Mucosa of rectum (tissue), 2 donors: ENCODE measurements at regions not wholly inside any gene's neighbourhood (a gene's known extent, or its start where the extent isn't known, plus 50 kb on each side); places are given as distances from the start of the nearest gene placed in this dataset.
A peak's percentile ranks its signal among the peaks of the same experiment; 100 is the strongest.

Experiments used
- H3K27ac ChIP-seq, 2 donors: one replicate each; pipeline ENCODE4 v1.7.0; 2013; ENCODE audit warnings: inconsistent platforms in 2 of 2, low read depth in 2 of 2, low read length in 2 of 2
- H3K27me3 ChIP-seq, 2 donors: one replicate each; pipeline ENCODE4 v1.7.0; 2013; ENCODE audit warnings: low read length in 2 of 2; ENCODE audit not compliant: control insufficient read depth in 2 of 2, insufficient read depth in 2 of 2
- H3K36me3 ChIP-seq, 2 donors: one replicate each; pipeline ENCODE4 v1.7.0; 2013; ENCODE audit warnings: low read length in 2 of 2; ENCODE audit not compliant: control insufficient read depth in 2 of 2, insufficient read depth in 2 of 2
- H3K4me1 ChIP-seq, 2 donors: one replicate each; pipeline ENCODE4 v1.7.0; 2013; ENCODE audit warnings: low read length in 2 of 2, mild to moderate bottlenecking in 1 of 2; ENCODE audit not compliant: control insufficient read depth in 2 of 2, insufficient read depth in 2 of 2
- H3K4me3 ChIP-seq, 2 donors: one replicate each; pipeline ENCODE4 v1.7.0; 2013; ENCODE audit warnings: low read length in 2 of 2
- H3K9ac ChIP-seq, 2 donors: one replicate each; pipeline ENCODE4 v1.7.0; 2013; ENCODE audit warnings: low read length in 2 of 2, low read depth in 1 of 2, mild to moderate bottlenecking in 1 of 2
- H3K9me3 ChIP-seq, 2 donors: one replicate each; pipeline ENCODE4 v1.7.0; 2013; ENCODE audit warnings: low read length in 2 of 2; ENCODE audit not compliant: control insufficient read depth in 2 of 2
- donor health status: healthy.
- donor health status: Normal muscosa, but diverticular disease.

DNA sequence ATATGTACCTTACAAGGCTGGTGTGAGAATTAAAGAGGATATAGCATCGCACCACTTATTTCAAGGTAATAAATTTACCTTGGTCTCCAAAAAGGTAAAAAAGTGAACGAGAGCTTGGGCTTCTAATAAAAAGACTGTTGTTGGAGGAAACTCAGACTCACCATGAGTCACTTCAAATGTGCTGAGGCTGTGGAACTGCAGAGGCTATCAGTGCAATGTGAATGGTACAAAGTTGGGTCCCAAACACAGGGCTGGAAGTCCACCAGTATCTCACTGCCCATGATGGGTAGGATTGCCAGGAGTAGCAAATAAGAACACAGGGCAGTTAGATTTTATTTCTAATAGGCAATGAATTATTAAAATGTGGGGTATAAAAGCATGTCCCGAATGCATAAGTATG lies 200.6 kb downstream of the MAFB start:
- Histone ChIP-seq H3K4me3 (no peak overlapping the region), H3K9me3 (no peaks in the 10 kb centered on the region), H3K4me1 (no peaks in the 10 kb centered on the region), H3K27me3 (no peaks in the 10 kb centered on the region), H3K9ac (no peak overlapping the region), H3K36me3 (no peaks in the 10 kb centered on the region), H3K27ac (no peak overlapping the region)

DNA sequence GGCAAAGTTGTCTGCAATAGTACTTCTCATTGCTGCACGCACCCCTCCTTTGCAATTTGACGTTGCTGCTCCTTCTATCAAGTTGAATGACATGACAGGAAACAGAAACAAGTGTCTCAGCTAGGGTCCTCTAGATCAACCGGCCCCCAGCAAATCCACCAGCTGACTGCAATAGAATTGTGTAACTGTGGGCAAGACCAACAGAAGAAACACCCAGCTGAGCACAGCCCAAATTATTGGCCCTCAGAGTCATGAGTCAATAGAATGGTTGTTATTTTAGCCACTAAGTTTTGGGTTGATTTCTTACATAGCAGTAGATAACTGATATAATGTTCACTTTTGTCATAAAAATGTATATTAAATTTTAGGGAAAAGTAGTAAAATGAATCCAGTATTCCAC lies 202.7 kb downstream of the MAFB start:
- H3K4me1 ChIP-seq, result no peaks in the 10 kb centered on the region
- H3K36me3 ChIP-seq, result no peaks in the 10 kb centered on the region
- H3K9me3 ChIP-seq, result no peaks in the 10 kb centered on the region
- H3K27ac ChIP-seq, result no peak overlapping the region
- H3K27me3 ChIP-seq, result no peaks in the 10 kb centered on the region
- no peak overlapping the region for H3K9ac ChIP-seq
- no peak overlapping the region for H3K4me3 ChIP-seq

DNA sequence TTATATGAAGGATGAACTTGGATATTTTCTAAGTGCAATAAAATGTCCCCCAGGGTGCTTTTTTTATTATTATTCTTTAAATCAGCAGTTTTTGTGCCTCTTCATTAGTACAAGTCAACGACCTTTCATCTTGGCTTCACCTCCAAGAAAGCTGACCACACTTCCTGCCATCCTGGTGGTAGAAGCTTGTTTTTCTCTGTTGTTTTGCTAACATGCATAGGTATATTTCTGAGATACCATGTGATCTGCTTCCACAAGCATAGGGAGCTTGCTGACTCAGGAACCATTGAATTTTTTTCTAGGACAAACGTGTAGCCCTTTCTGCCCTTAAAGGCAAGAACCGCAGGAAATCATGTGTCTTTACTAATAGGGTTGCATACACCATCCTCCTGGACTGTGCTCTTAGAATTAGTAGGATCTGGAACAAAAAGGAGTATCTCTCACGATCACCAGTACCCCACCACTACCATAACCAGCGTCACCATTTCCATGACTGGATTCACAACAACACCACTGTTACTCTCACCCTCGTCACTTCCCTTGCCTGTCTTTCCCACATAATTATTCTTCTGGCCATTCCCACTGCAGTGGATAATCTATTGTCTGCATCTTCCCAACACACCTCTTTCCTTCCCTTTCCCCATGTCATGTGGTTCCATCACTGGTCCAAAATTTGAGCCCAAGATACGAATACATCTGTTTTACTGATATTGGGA lies 207.1 kb downstream of the MAFB start:
- Histone ChIP-seq H3K4me3 (no peak overlapping the region), H3K27me3 (no peaks in the 10 kb centered on the region), H3K9me3 (no peaks in the 10 kb centered on the region), H3K4me1 (no peaks in the 10 kb centered on the region), H3K9ac (no peak overlapping the region), H3K36me3 (no peaks in the 10 kb centered on the region), H3K27ac (no peak overlapping the region)

DNA sequence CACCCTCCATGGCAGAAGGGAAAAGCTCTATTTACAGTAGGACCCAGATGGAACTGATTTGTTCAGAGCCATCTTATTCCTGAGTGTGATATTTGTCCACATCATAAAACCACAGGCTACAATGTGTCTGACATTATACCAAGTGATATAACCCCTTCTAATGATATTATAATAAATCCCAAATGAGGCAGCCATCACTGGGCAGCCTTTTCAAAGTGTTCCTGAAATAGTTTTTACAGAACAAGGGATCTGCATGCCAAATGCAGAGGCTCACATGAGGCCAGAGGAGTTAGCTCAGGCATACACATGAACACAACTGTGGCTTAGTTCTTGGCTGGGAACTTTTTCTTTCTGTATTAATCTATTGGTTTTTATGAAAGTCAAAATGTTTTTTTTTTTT lies 207.7 kb downstream of the MAFB start:
- H3K27ac ChIP-seq, result no peak overlapping the region
- H3K9me3 ChIP-seq, result no peaks in the 10 kb centered on the region
- H3K4me3 ChIP-seq, result no peak overlapping the region
- H3K36me3 ChIP-seq, result no peaks in the 10 kb centered on the region
- H3K9ac ChIP-seq, result no peak overlapping the region
- H3K4me1 ChIP-seq, result no peaks in the 10 kb centered on the region
- H3K27me3 ChIP-seq, result no peaks in the 10 kb centered on the region

DNA sequence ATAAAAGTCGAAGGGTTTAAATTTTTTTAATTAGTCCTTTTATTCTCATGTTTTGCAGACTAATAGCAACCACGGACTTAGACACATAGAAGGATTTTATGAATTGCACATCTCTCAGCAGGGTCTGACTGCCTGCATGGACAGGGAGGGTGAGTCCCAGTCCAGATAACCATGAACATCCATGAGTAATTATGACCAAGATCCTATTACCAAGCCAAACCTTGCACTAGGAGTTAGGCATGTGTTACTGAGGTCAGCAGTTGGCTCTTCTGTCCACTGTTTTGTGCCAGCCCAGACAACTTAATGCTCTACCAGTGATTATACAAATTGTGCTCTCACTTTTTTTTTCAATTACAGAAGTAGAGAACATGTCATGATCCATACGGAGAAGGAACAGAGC lies 211.2 kb downstream of the MAFB start:
- Histone ChIP-seq H3K9me3 (no peaks in the 10 kb centered on the region), H3K27me3 (no peaks in the 10 kb centered on the region), H3K36me3 (no peaks in the 10 kb centered on the region), H3K27ac (no peak overlapping the region), H3K4me3 (no peak overlapping the region), H3K4me1 (no peaks in the 10 kb centered on the region), H3K9ac (no peak overlapping the region)

DNA sequence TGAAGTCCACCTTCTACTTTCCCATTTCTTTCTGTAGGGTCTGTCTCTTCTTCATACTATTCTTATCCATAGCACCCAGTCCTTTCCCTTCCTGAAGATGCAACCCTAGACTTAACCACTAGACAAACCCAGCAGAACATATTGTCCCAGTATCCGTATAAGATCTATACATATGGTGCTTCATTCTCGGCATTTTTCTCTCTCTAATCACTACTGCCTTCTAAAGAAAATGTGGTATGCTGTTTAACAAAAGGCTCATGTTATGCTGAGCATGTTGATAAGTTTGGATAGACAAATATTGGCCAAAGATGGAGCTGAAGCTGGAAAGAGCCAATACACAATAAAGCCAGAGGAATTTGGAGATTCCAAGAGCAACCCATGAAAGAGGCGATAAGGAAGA lies 212.6 kb downstream of the MAFB start:
- Histone ChIP-seq H3K36me3 (no peaks in the 10 kb centered on the region), H3K4me1 (no peaks in the 10 kb centered on the region), H3K9ac (no peak overlapping the region), H3K9me3 (no peaks in the 10 kb centered on the region), H3K27ac (no peak overlapping the region), H3K4me3 (no peak overlapping the region), H3K27me3 (no peaks in the 10 kb centered on the region)

DNA sequence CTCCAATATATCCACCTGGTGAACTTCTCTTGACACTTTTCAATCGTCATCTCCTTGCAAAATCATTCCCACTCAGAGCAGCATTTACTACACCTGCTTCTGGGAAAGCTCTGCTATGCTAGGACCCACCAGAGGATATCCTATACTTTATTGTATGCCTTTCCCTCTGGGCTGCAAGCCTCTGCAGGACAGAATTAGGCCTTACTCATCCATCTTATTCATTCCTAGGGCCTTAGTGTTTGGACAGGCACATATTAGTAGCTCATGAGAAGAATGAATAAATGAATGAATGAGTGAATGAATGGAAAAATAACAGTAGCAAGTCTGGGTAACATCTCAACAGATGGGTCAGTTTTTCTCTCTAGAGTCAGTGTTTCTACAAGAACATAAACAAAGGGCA lies 216.1 kb downstream of the MAFB start:
- Histone ChIP-seq H3K9ac (no peak overlapping the region), H3K27ac (no peak overlapping the region), H3K4me3 (no peak overlapping the region), H3K36me3 (no peaks in the 10 kb centered on the region), H3K9me3 (no peaks in the 10 kb centered on the region), H3K4me1 (peaks cover 0 to 3% of the 10 kb centered on the region in 2 donors), H3K27me3 (no peaks in the 10 kb centered on the region)

DNA sequence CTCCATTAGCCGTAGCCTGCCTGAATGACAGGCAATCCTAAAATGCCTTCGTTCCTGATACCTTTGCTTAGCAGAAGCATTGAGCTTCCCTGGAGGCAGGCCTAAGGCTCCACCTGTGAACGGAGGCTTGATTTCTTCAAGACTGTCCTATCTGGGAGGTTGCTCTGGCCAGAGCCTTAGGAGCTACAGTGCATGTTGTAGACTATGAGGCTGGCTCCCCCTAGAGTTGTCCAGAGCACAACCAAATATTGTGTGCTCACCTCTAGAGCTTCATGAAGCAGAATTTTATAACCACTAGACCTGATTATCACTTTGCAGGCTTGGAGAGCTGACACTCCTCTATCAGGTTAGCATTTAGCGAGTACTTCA lies 217.8 kb downstream of the MAFB start:
- Histone ChIP-seq H3K4me3 (no peak overlapping the region), H3K36me3 (no peaks in the 10 kb centered on the region), H3K27ac (peak overlapping the region in 1 of 2 donors; percentile 9)

DNA sequence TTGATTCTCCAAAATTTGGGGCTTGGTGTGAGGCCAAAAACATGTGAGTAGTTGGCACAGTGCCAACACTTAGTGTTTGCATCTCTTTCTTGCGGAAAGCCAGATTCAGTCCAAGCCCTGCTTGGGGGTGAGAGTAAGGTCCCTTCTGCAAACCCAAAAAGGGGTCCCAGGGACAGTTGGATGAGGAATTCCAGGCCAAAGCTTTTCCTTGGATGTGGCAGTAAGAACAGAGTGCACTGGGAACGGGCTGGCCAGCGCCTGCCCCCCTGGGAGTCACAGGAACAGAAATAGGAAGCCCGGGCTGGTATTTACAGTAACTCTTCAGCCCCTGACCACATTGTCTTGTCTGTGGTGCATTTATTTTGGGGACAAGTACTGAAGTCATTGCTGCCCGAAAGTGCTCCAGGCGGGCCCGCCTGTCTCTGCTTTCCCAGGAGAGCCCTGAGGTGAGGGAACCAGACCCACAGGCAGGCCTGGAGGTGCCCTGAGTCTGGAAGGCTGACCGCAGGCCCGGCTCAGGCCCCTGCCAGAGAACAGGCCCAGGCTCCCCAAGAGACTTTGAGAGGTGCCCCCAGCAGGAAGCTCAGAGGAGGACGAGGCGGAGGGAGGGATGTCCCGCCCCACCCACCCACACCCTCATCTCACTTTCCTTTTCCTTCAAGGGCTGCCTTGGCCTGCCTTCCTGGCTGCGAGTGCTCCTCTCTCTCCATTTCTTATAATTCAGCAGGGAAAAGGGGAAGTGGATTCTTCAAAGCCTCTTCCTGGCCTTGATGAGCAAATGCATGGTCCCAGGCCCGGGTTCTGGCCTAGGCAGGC lies 218.4 kb downstream of the MAFB start:
- no peak overlapping the region for H3K9ac ChIP-seq
- H3K27ac ChIP-seq, result peak overlapping the region in 1 of 2 donors; percentile 9
- H3K4me3 ChIP-seq, result no peak overlapping the region
- no peaks in the 10 kb centered on the region for H3K9me3 ChIP-seq
- no peaks in the 10 kb centered on the region for H3K27me3 ChIP-seq
- H3K36me3 ChIP-seq, result no peaks in the 10 kb centered on the region
- H3K4me1 ChIP-seq, result peaks cover 0 to 3% of the 10 kb centered on the region in 2 donors

More for the DNA sequence above, 217.8 kb downstream of the MAFB start:
- H3K4me1 ChIP-seq, result peaks cover 0 to 3% of the 10 kb centered on the region in 2 donors
- no peaks in the 10 kb centered on the region for H3K27me3 ChIP-seq
- H3K9me3 ChIP-seq, result no peaks in the 10 kb centered on the region
- H3K9ac ChIP-seq, result no peak overlapping the region

DNA sequence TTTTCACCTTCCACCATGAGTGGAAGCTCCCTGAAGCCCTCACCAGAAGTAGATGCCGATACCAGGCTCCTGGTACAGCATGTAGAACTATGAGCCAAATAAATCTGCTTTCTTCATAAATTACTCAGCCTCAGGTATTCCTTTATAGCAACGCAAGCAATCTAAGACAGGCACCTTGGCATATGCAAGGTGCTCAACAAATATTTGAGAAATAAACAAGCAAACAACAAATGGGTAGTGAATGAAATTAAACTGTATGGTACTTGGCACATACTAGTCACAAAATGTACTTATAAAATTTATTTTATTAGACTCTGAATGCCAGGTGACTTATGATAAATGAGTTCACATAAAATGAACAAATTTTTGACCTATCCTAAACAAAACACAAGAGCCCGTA lies 220.3 kb downstream of the MAFB start:
- Histone ChIP-seq H3K4me1 (peaks cover 0 to 3% of the 10 kb centered on the region in 2 donors), H3K9ac (no peak overlapping the region), H3K9me3 (no peaks in the 10 kb centered on the region), H3K27me3 (no peaks in the 10 kb centered on the region), H3K4me3 (no peak overlapping the region), H3K36me3 (no peaks in the 10 kb centered on the region), H3K27ac (no peak overlapping the region)
